ENCODE measurements at regions not wholly inside any gene's neighbourhood (a gene's known extent, or its start where the extent isn't known, plus 50 kb on each side); places are given as distances from the start of the nearest gene placed in this dataset.
A peak's percentile ranks its signal among the peaks of the same experiment; 100 is the strongest.

GRCh38 chr1:99173900-99174299 lies 90.4 kb upstream of the PLPPR4 start:
- in situ Hi-C loops (cut with MboI) = loop anchor here (10.0 kb wide), 1 partner anchor 521 kb away; no protein-coding TSS in a partner anchor
- Histone ChIP-seq H3K9me3 (ENCODE audit: low read depth) (no peaks in the 10 kb centered on the region), H4K20me1 (ENCODE audit: insufficient read depth) (no peaks in the 10 kb centered on the region), H3K27ac (no peak overlapping the region), H2AFZ (no peak overlapping the region), H3K4me2 (ENCODE audit: unreplicated experiment) (no peak overlapping the region), H3F3A (ENCODE audit: insufficient read depth) (no peaks in the 10 kb centered on the region), H3K9me2 (ENCODE audit: insufficient read depth) (no peaks in the 10 kb centered on the region), H3K27me3 (replicated peaks; ENCODE audit: insufficient read depth) (no peaks in the 10 kb centered on the region), H3K79me2 (ENCODE audit: insufficient read depth) (no peaks in the 10 kb centered on the region), H3K9ac (no peak overlapping the region), H3K36me3 (ENCODE audit: low read depth) (no peaks in the 10 kb centered on the region), H3K4me3 (no peak overlapping the region), H3K4me1 (ENCODE audit: insufficient read depth) (peaks cover 8% of the 10 kb centered on the region)
- WGBS, 2 experiments (ENCODE audit: low coverage in 1 of 2, low lambda C conversion rate in 2 of 2, missing lambda C conversion rate in 2 of 2) = 93 to 98% methylated on average over 7 of the region's 7 CpGs
- no peak for TF ChIP-seq EZH2phosphoT487 (IDR thresholded peaks at IDR 0.05; ENCODE audit: insufficient read depth, low read depth)
- no peak for TF ChIP-seq EZH2 (IDR thresholded peaks at IDR 0.05; ENCODE audit: insufficient read depth, poor library complexity, severe bottlenecking)
- no peak for DNase-seq

- TF ChIP-seq EZH2 (IDR thresholded peaks at IDR 0.05; ENCODE audit: insufficient read depth, poor library complexity, severe bottlenecking) = no peak
- no peak for TF ChIP-seq EZH2phosphoT487 (IDR thresholded peaks at IDR 0.05; ENCODE audit: insufficient read depth, low read depth)
- in situ Hi-C loops (cut with MboI) = loop anchor here (10.0 kb wide), 1 partner anchor 518 kb away; no protein-coding TSS in a partner anchor
- Histone ChIP-seq H3K36me3 (ENCODE audit: low read depth) (no peaks in the 10 kb centered on the region), H3F3A (ENCODE audit: insufficient read depth) (no peaks in the 10 kb centered on the region), H3K27me3 (replicated peaks; ENCODE audit: insufficient read depth) (no peaks in the 10 kb centered on the region), H3K79me2 (ENCODE audit: insufficient read depth) (no peaks in the 10 kb centered on the region), H3K27ac (no peak overlapping the region), H3K4me3 (no peak overlapping the region), H3K9me3 (ENCODE audit: low read depth) (no peaks in the 10 kb centered on the region), H3K9ac (no peak overlapping the region), H3K9me2 (ENCODE audit: insufficient read depth) (no peaks in the 10 kb centered on the region), H4K20me1 (ENCODE audit: insufficient read depth) (0 out of 2 replicates have a peak, but pooled peaks cover 3% of the 10 kb centered on the region), H3K4me1 (ENCODE audit: insufficient read depth) (no peaks in the 10 kb centered on the region), H3K4me2 (ENCODE audit: unreplicated experiment) (no peak overlapping the region), H2AFZ (no peak overlapping the region)
- DNase-seq = no peak
- 83 to 93% methylated on average over 1 of the region's 1 CpG for WGBS, 2 experiments (ENCODE audit: low coverage in 1 of 2, low lambda C conversion rate in 2 of 2, missing lambda C conversion rate in 2 of 2)
These were observed 87.5 kb upstream of the PLPPR4 start for GRCh38 chr1:99176753-99177152.

GRCh38 chr1:99177465-99177864 lies 86.8 kb upstream of the PLPPR4 start:
- Histone ChIP-seq H3K4me1 (ENCODE audit: insufficient read depth) (no peaks in the 10 kb centered on the region), H3K27me3 (replicated peaks; ENCODE audit: insufficient read depth) (no peaks in the 10 kb centered on the region), H3K9ac (no peak overlapping the region), H2AFZ (no peak overlapping the region), H3K9me2 (ENCODE audit: insufficient read depth) (no peaks in the 10 kb centered on the region), H3F3A (ENCODE audit: insufficient read depth) (no peaks in the 10 kb centered on the region), H3K4me3 (no peak overlapping the region), H3K36me3 (ENCODE audit: low read depth) (no peaks in the 10 kb centered on the region), H3K27ac (no peak overlapping the region), H3K4me2 (ENCODE audit: unreplicated experiment) (no peak overlapping the region), H3K79me2 (ENCODE audit: insufficient read depth) (no peaks in the 10 kb centered on the region), H4K20me1 (ENCODE audit: insufficient read depth) (0 out of 2 replicates have a peak, but pooled peaks cover 3% of the 10 kb centered on the region), H3K9me3 (ENCODE audit: low read depth) (no peaks in the 10 kb centered on the region)
- TF ChIP-seq EZH2phosphoT487 (IDR thresholded peaks at IDR 0.05; ENCODE audit: insufficient read depth, low read depth) = no peak
- no peak for TF ChIP-seq EZH2 (IDR thresholded peaks at IDR 0.05; ENCODE audit: insufficient read depth, poor library complexity, severe bottlenecking)
- peak; percentile 11 for DNase-seq
- 29 to 41% methylated on average over 1 of the region's 1 CpG for WGBS, 2 experiments (ENCODE audit: low coverage in 1 of 2, low lambda C conversion rate in 2 of 2, missing lambda C conversion rate in 2 of 2)
- in situ Hi-C loops (cut with MboI) = loop anchor here (10.0 kb wide), 1 partner anchor 517 kb away; no protein-coding TSS in a partner anchor

- peak overlapping the region; percentile 82 for H2AFZ ChIP-seq
- in situ Hi-C loops (cut with MboI) = loop anchor here (10.0 kb wide), 1 partner anchor 304 kb away; no protein-coding TSS in a partner anchor
- no peak overlapping the region for H3K4me3 ChIP-seq
- H3F3A ChIP-seq (ENCODE audit: insufficient read depth) = no peaks in the 10 kb centered on the region
- no peak overlapping the region for H3K4me2 ChIP-seq (ENCODE audit: unreplicated experiment)
- H3K9ac ChIP-seq = no peak overlapping the region
- H4K20me1 ChIP-seq (ENCODE audit: insufficient read depth) = 0 out of 2 replicates have a peak, but pooled peaks cover 3% of the 10 kb centered on the region
- H3K27me3 ChIP-seq (replicated peaks; ENCODE audit: insufficient read depth) = no peaks in the 10 kb centered on the region
- WGBS, 2 experiments (ENCODE audit: low coverage in 1 of 2, low lambda C conversion rate in 2 of 2, missing lambda C conversion rate in 2 of 2) = 8 to 20% methylated on average over 3 of the region's 3 CpGs
- H3K27ac ChIP-seq = no peak overlapping the region
- no peaks in the 10 kb centered on the region for H3K4me1 ChIP-seq (ENCODE audit: insufficient read depth)
- TF ChIP-seq EZH2 (IDR thresholded peaks at IDR 0.05; ENCODE audit: insufficient read depth, poor library complexity, severe bottlenecking) = no peak
- TF ChIP-seq EZH2phosphoT487 (IDR thresholded peaks at IDR 0.05; ENCODE audit: insufficient read depth, low read depth) = no peak
- peak; percentile 80 for DNase-seq
- H3K9me2 ChIP-seq (ENCODE audit: insufficient read depth) = no peaks in the 10 kb centered on the region
- H3K79me2 ChIP-seq (ENCODE audit: insufficient read depth) = no peaks in the 10 kb centered on the region
- no peaks in the 10 kb centered on the region for H3K36me3 ChIP-seq (ENCODE audit: low read depth)
- H3K9me3 ChIP-seq (ENCODE audit: low read depth) = no peaks in the 10 kb centered on the region
These were observed 83.9 kb upstream of the PLPPR4 start for GRCh38 chr1:99180343-99180808.

Data from GM23248 (cell line).